ENCODE measurements at regions not wholly inside any gene's neighbourhood (a gene's known extent, or its start where the extent isn't known, plus 50 kb on each side); places are given as distances from the start of the nearest gene placed in this dataset.

DNA sequence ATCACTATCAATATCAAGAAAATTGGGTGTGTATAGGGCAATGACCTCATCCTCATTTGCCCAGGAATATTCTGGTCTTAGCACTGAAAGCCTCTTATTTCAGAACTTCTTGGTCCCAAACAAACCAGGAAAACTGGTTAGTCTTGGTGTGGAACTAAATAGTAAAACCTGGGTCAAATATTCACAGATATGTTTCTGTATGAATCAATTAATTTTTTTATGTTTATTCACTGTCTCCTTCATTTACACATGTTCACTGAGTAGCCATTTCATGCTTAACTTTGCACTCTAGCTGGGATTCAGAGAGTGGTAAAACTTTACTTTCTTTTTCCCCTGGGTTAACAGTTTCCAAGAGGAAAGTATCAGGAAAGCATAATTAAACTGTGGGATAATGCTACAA, 113.7 kb upstream of the PAPPA start:
- no peak for DNase-seq (ENCODE audit: low read depth)

DNA sequence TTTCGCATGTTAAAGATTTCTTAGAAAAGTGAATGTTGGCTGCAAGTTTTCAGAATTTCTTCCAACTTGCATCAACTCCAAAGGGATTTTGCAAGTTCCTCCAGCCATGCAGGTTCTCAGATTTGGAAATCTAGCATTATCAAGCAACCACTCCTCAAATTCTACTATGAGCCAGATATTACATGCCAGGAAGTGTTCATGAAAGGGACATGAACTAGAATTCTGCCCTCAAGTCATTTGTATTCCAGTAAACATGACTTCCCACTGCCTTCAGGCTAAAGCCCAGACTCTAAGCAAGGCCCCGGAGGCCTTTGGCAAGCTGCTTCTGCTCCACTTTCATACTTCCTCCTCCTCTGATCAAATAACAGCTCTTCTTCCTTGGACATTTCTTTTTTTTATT, 111.3 kb upstream of the PAPPA start:
- no peak for DNase-seq (ENCODE audit: low read depth)

GRCh38 chr9:116045083-116045482, 108.5 kb upstream of the PAPPA start:
- DNase-seq (ENCODE audit: low read depth): no peak

GRCh38 chr9:116048081-116048480, 105.5 kb upstream of the PAPPA start:
- no peak for DNase-seq (ENCODE audit: low read depth)

DNA sequence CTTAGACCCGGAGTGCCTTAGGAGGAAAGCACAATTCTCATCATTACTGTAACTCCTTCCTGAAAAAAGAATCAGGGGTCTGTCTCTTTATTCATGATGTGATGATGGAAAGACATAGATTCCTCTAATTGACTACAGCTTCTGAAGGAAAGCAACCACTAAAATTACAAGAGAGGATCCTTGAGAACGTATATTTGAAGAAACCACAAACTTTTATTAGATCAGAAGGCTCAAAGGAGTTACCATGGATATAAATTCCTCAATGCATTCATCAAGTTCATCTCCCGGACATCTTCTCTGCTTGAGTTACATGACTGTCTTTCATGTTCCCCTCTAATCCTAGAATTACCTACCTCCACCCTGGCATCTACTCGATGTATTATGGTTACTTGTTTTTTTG, 104.1 kb upstream of the PAPPA start:
- DNase-seq (ENCODE audit: low read depth): no peak

DNA sequence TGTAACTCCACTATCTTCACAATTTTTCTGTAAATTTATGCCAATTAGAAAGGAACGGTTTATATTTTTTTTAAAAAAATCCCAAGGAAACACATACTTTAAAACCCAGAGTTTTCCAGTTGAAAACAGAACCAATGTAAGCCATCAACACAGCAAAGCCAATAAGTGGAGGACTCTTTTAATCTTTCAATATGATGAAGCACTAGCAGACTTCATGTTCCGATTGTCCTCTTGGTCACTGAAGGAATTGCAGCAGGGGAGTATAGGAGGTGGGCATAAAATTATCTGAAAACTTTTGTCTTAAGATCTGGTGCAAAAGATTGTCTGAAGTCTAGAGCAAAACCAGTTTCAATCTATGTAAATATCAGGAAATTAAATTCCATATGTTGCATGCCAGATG, 102.1 kb upstream of the PAPPA start:
- no peak for DNase-seq (ENCODE audit: low read depth)

DNA sequence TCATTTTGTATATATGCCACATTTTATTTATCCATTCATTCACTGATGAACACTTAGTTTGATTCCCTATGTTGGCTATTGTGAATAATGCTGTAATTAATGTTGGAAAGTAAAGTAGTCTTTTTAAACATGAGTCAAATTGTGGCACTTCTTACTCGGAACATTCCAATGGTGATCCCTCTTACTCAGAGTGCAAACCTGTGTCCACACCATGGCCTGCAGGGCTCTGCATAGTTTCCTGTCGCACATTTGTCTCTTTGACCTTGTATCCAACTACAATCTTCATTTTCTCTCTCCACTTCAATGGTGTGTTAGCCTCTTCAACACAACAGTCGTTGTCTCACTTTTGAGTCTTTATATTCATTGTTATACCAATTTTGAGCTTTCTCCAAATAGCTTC, 98.1 kb upstream of the PAPPA start:
- no peak for DNase-seq (ENCODE audit: low read depth)

- no peak for DNase-seq (ENCODE audit: low read depth)
These were observed 96.2 kb upstream of the PAPPA start for GRCh38 chr9:116057371-116057770.

DNA sequence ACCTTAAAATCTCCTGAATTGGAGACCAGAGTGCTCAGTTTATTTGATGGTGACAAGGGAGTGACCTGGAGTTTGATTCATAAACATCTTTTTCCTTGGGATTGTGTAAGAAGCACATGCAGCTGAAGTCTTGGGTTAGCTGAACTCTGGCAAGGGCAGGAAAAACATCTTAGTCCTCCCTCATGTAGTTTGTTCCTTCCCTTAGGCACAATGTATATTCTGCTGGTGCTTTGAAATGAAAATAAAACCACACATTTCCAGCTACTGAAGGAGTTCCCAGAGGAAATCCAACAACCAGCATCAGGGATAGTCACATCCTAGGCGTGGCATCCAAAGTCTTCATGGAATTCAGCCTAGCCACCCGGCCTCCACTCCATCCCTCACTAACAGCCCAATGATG, 95.2 kb upstream of the PAPPA start:
- DNase-seq (ENCODE audit: low read depth): no peak

DNA sequence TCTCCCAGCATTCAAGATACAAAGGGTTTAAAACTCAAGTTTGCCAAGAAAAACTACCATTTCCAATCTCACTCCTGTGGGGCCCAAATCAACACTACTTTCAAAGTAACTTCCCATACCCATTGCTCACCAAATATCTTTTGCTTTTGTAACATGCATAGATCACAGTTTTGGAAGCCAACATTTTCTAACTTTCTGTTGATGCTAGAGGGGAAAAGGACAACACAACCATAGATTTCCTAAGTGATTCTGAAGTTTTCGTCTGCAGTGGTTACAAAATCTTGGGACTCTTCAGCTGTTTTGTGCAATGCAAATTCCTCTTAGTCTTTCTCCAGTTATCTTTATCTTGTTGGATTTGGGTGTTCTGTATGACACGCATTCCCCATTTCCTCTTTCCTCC, 94.1 kb upstream of the PAPPA start:
- DNase-seq (ENCODE audit: low read depth): no peak

GRCh38 chr9:116060631-116061030, 93.0 kb upstream of the PAPPA start:
- no peak for DNase-seq (ENCODE audit: low read depth)

DNA sequence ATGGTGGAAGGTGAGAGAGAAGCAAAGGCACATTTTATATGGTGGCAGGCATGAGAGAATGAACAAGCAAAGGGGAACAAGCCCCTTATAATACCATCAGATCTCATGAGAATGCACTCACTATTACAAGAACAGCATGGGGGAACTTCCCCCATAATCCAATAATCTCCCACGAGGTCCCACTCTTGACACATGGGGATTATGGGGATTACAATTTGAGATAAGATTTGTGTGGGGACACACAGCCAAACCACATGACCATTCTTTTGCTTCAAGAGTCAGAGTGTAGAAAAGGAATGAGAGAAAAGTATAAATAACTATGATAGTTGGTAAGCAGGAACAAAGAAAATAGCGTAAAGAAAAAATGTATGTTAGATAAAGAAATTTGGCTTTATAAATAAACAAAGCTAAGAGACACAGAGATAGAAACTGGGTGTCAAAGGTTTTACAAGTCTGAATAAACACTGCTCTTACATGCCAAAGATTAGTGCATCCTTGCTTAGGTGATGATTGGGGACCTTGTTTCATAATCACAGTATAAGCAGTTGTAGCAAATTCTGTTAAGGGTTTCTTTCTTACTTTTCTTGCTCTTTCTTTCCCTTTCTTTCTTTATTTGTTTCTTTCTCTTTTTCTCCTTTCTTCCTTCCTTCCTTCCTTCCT, 91.9 kb upstream of the PAPPA start:
- no peak for DNase-seq (ENCODE audit: low read depth)

DNA sequence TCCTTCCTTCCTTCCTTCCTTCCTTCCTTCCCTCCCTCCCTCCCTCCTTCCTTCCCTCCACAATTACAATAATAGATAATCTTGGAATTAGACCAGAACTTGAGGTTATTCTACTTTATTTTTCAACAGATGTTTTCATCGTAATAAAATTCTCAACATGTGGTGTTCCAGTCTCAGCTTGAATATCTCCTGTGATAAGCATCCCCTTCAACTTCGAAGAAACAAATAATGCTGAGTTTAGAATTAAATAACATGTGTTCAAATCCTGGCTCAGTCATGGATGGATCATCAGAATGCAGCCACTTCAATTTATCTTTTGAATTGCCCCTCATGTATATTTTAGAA, 91.4 kb upstream of the PAPPA start:
- DNase-seq (ENCODE audit: low read depth): no peak

DNA sequence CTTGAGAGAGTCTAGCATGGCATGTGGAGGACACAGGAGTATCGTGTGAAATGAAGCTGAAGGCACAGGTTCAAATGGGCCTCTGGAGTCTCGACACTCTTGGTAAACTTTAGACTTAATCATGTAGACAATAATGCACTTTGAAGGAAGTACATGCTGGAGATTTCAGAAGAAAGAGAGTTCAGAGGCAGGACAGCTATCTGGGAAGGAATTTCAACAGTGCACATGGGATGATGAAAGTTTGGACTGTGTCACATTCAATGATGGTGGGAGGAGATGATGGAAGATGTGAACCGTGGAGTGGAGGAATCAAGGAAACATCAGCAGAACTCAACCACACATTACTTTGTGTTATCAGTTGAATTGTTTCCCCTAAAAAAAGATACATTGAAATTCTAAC, 88.6 kb upstream of the PAPPA start:
- no peak for DNase-seq (ENCODE audit: low read depth)

DNA sequence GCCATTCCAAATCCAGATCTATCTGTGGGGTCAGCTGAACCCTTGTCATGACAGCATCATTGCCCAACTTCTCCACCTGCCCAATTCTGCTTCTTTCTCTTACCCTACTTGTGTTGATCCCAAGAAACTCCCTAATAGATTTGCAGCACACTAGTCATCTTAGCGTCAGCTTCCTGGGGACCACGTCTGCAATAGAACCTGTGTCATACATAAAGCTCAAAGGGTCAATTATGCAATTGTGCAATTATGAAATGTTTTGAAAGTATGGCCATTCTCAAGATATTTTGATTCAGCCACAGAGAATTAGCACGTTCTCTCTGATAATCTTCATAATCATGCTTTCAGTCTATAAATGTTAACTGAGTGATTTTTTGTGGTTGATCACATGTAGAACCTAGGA, 87.4 kb upstream of the PAPPA start:
- DNase-seq (ENCODE audit: low read depth): no peak

DNA sequence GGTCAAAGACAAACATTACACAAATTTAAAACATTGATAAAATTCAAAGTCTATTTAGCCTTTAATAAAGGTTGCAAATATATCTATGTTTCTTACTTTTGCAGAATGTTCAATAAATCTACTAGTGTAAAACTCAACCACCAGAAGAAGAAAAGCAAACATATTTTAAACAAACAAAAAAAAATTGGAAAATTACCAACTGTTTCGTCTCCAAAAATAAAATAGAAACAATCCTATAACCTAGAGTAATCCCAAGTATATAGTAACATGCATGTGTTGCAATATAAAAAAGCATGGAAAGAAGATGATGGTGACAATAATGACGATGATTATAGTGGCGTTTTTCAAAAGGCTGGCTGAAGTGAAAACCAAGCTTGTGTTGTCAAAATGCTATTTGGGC, 86.0 kb upstream of the PAPPA start:
- DNase-seq (ENCODE audit: low read depth): no peak

DNA sequence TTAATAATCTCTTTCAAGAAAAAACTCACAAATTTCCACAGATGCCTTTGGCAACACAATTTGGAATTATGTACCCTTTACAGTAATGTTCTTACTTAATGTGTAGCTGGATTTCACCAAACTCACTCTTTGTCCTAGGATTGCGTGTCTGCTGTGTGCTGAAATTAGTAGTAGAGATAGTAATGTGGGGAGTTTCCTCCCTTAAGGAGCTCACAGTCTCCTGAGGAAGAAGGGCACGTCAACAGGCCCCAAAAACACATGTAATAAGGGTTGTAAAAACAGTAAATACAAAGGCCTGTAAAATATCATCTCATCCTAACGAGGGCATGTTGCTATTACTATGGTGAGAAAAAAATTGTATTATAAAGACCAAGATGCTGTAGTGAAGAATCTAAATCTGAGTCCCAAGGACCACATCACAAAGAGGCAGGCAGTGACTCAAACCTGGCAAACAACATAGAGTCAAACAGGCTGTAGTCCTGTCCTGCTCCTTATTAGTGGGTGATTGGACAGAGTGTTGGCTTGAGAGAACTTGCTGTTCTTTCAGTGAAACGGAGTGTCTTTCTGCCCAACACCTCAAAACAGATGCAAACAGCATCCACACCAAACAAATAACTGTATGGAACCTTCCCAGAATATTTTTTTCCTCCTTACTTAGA, 83.2 kb upstream of the PAPPA start:
- no peak for DNase-seq (ENCODE audit: low read depth)

GRCh38 chr9:116072046-116072445, 81.5 kb upstream of the PAPPA start:
- no peak for DNase-seq (ENCODE audit: low read depth)

DNA sequence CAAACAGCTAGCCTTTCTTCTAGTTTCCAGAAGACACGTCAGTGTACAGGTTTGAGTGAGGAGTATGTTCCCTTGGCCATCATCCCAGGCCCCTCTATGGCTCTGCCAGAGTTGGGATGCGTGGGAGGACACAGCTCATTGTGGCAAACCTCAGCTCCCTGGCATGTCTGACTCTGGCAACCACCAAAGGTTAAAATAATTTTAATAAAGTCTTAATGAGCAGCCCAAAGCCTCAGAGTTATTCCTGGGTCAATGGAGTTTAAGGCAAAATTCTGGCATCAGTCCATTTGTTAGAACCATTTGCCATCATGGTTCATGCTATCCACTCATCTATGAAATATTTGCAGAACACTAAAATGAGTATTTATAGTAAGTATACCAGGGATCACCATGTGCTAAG, 79.8 kb upstream of the PAPPA start:
- no peak for DNase-seq (ENCODE audit: low read depth)

GRCh38 chr9:116074658-116075057, 78.9 kb upstream of the PAPPA start:
- no peak for DNase-seq (ENCODE audit: low read depth)

GRCh38 chr9:116075191-116075590, 78.4 kb upstream of the PAPPA start:
- DNase-seq (ENCODE audit: low read depth): no peak

GRCh38 chr9:116078640-116079039, 75.0 kb upstream of the PAPPA start:
- DNase-seq (ENCODE audit: low read depth): no peak

GRCh38 chr9:116080561-116080960, 73.0 kb upstream of the PAPPA start:
- DNase-seq (ENCODE audit: low read depth): no peak

GRCh38 chr9:116081435-116082115, 72.0 kb upstream of the PAPPA start:
- DNase-seq (ENCODE audit: low read depth): no peak

Measured in stimulated activated CD8-positive, alpha-beta memory T cell treated with anti-CD3 and anti-CD28 coated beads, Interleukin-4, amount 100 ng/mL, for 24 hours (primary cell).